Body of pancreas (tissue), 4 donors: ENCODE measurements at regions not wholly inside any gene's neighbourhood (a gene's known extent, or its start where the extent isn't known, plus 50 kb on each side); places are given as distances from the start of the nearest gene placed in this dataset.

Experiments used
- POLR2A ChIP-seq, 3 donors: fragments of 450-650 bp; IDR thresholded peaks; one replicate each; pipeline ENCODE4 v1.6.1; 2016; ENCODE audit warnings: antibody characterized with exemption in 3 of 3, mild to moderate bottlenecking in 2 of 3
- TF ChIP-seq, protein P1 (sequence below), 7 experiments: fragments of 450-650 bp in 4 of 7; fragments of 200-600 bp in 3 of 7; sonication (generic) in 3 of 7; IDR thresholded peaks; one replicate each; pipeline ENCODE4 v1.5.1; 2016 to 2019; ENCODE audit warnings: antibody characterized with exemption in 7 of 7

DNA sequence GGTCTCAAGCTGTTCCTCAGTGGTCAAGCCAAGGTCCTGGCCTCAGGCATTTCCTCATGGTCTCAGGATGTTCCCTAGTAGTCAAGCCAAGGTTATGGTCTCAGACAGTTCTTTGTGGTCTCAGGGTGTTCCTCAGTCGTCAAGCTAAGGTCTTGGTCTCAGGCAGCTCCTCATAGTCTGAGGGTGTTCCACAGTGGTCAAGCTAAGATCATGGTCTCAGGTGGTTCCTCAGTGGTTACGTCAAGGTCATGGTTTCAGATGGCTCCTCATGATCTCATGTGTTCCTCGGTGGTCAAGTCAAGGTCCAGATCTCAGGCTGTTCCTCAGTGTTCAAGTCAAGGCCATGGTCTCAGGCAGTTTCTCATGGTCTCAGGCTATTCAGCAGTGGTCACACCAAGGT is 540.1 kb downstream of the VRK1 start:
- TF ChIP-seq, protein P1, sequence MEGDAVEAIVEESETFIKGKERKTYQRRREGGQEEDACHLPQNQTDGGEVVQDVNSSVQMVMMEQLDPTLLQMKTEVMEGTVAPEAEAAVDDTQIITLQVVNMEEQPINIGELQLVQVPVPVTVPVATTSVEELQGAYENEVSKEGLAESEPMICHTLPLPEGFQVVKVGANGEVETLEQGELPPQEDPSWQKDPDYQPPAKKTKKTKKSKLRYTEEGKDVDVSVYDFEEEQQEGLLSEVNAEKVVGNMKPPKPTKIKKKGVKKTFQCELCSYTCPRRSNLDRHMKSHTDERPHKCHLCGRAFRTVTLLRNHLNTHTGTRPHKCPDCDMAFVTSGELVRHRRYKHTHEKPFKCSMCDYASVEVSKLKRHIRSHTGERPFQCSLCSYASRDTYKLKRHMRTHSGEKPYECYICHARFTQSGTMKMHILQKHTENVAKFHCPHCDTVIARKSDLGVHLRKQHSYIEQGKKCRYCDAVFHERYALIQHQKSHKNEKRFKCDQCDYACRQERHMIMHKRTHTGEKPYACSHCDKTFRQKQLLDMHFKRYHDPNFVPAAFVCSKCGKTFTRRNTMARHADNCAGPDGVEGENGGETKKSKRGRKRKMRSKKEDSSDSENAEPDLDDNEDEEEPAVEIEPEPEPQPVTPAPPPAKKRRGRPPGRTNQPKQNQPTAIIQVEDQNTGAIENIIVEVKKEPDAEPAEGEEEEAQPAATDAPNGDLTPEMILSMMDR (IDR thresholded peaks at IDR 0.05) = no peak
- TF ChIP-seq POLR2A (IDR thresholded peaks at IDR 0.05) = no peak
